Esophagus squamous epithelium (tissue), 4 donors: ENCODE measurements at regions not wholly inside any gene's neighbourhood (a gene's known extent, or its start where the extent isn't known, plus 50 kb on each side); places are given as distances from the start of the nearest gene placed in this dataset.
"Not testable (repeated sequence)": the region's sequence is repeated elsewhere in the genome, so short reads cannot be mapped to it uniquely, and the experiment has no call there.

Source experiments
- CTCF ChIP-seq, 6 experiments: fragments of 450-650 bp in 4 of 6; fragments of 200-600 bp in 2 of 6; sonication (generic) in 2 of 6; IDR thresholded peaks; one replicate each; pipeline ENCODE4 v1.5.1; 2016 to 2019; ENCODE audit warnings: antibody characterized with exemption in 6 of 6, mild to moderate bottlenecking in 4 of 6, moderate library complexity in 4 of 6
- POLR2A ChIP-seq, 4 donors: fragments of 450-650 bp; IDR thresholded peaks; one replicate each; pipeline ENCODE4 v1.6.1; 2017; ENCODE audit warnings: antibody characterized with exemption in 4 of 4, mild to moderate bottlenecking in 4 of 4, moderate library complexity in 3 of 4

- TF ChIP-seq CTCF, POLR2A (IDR thresholded peaks at IDR 0.05): not testable (repeated sequence)
Observed at GRCh38 chr14:25814622-25815021, 764.7 kb upstream of the STXBP6 start.
